ENCODE measurements at regions not wholly inside any gene's neighbourhood (a gene's known extent, or its start where the extent isn't known, plus 50 kb on each side); places are given as distances from the start of the nearest gene placed in this dataset.
A peak's percentile ranks its signal among the peaks of the same experiment; 100 is the strongest.

- Histone ChIP-seq H3K9ac (ENCODE audit: insufficient read depth in 1 of 2, low read length in 2 of 2) (no peak overlapping the region), H3K36me3 (ENCODE audit: control insufficient read depth in 4 of 4, insufficient read depth in 4 of 4, low read length in 4 of 4) (no peaks in the 10 kb centered on the region), H3K9me3 (ENCODE audit: control insufficient read depth in 4 of 4, insufficient read depth in 3 of 4, low read length in 3 of 4) (no peaks in the 10 kb centered on the region), H3K27ac (ENCODE audit: low read depth in 1 of 2, low read length in 1 of 2) (no peak overlapping the region), H3K27me3 (ENCODE audit: control insufficient read depth in 3 of 3, insufficient read depth in 3 of 3, low read length in 2 of 3) (no peaks in the 10 kb centered on the region), H3K4me3 (no peak overlapping the region), H3K4me1 (ENCODE audit: control insufficient read depth in 5 of 5, insufficient read depth in 5 of 5, low read length in 5 of 5) (peaks cover 0 to 13% (median 4%) of the 10 kb centered on the region in 5 donors)
- 97 to 100% methylated on average over 3 of the region's 3 CpGs for WGBS, 2 donors
- DNase-seq (no peak), ATAC-seq (ENCODE audit: insufficient read depth, low FRiP score) (no peak)
- TF ChIP-seq CTCF (IDR thresholded peaks at IDR 0.05; ENCODE audit: control extremely low read depth, extremely low read depth) = no peak
These were observed 81.1 kb upstream of the ZNF280D start for GRCh38 chr15:56814429-56814828.

GRCh38 chr15:56813995-56814394 is 80.7 kb upstream of the ZNF280D start:
- Histone ChIP-seq H3K4me3 (no peak overlapping the region), H3K9ac (ENCODE audit: insufficient read depth in 1 of 2, low read length in 2 of 2) (no peak overlapping the region), H3K27me3 (ENCODE audit: control insufficient read depth in 3 of 3, insufficient read depth in 3 of 3, low read length in 2 of 3) (no peaks in the 10 kb centered on the region), H3K36me3 (ENCODE audit: control insufficient read depth in 4 of 4, insufficient read depth in 4 of 4, low read length in 4 of 4) (no peaks in the 10 kb centered on the region), H3K27ac (ENCODE audit: low read depth in 1 of 2, low read length in 1 of 2) (no peak overlapping the region), H3K4me1 (ENCODE audit: control insufficient read depth in 5 of 5, insufficient read depth in 5 of 5, low read length in 5 of 5) (peaks cover 0 to 13% (median 4%) of the 10 kb centered on the region in 5 donors), H3K9me3 (ENCODE audit: control insufficient read depth in 4 of 4, insufficient read depth in 3 of 4, low read length in 3 of 4) (peaks cover 0 to 1% (median 0%) of the 10 kb centered on the region in 4 donors)
- DNase-seq (no peak), ATAC-seq (ENCODE audit: insufficient read depth, low FRiP score) (no peak)
- WGBS, 2 donors = 0 to 4% methylated on average over 1 of the region's 1 CpG
- TF ChIP-seq CTCF (IDR thresholded peaks at IDR 0.05; ENCODE audit: control extremely low read depth, extremely low read depth) = no peak

GRCh38 chr15:56812961-56813360 is 79.7 kb upstream of the ZNF280D start:
- DNase-seq (no peak), ATAC-seq (ENCODE audit: insufficient read depth, low FRiP score) (no peak)
- no peak for TF ChIP-seq CTCF (IDR thresholded peaks at IDR 0.05; ENCODE audit: control extremely low read depth, extremely low read depth)
- H3K9ac ChIP-seq (ENCODE audit: insufficient read depth in 1 of 2, low read length in 2 of 2) = no peak overlapping the region
- H3K36me3 ChIP-seq (ENCODE audit: control insufficient read depth in 4 of 4, insufficient read depth in 4 of 4, low read length in 4 of 4) = no peaks in the 10 kb centered on the region
- H3K4me1 ChIP-seq (ENCODE audit: control insufficient read depth in 5 of 5, insufficient read depth in 5 of 5, low read length in 5 of 5) = peaks cover 0 to 13% (median 4%) of the 10 kb centered on the region in 5 donors
- no peak overlapping the region for H3K27ac ChIP-seq (ENCODE audit: low read depth in 1 of 2, low read length in 1 of 2)
- H3K4me3 ChIP-seq = no peak overlapping the region
- H3K9me3 ChIP-seq (ENCODE audit: control insufficient read depth in 4 of 4, insufficient read depth in 3 of 4, low read length in 3 of 4) = peaks cover 0 to 7% (median 3%) of the 10 kb centered on the region in 4 donors
- H3K27me3 ChIP-seq (ENCODE audit: control insufficient read depth in 3 of 3, insufficient read depth in 3 of 3, low read length in 2 of 3) = no peaks in the 10 kb centered on the region

- 61 to 83% methylated on average over 3 of the region's 3 CpGs for WGBS, 2 donors
- no peaks in the 10 kb centered on the region for H3K27me3 ChIP-seq (ENCODE audit: control insufficient read depth in 3 of 3, insufficient read depth in 3 of 3, low read length in 2 of 3)
- DNase-seq (no peak), ATAC-seq (ENCODE audit: insufficient read depth, low FRiP score) (no peak)
- no peak overlapping the region for H3K9ac ChIP-seq (ENCODE audit: insufficient read depth in 1 of 2, low read length in 2 of 2)
- peak overlapping the region in 1 of 2 donors; percentile 12 for H3K27ac ChIP-seq (ENCODE audit: low read depth in 1 of 2, low read length in 1 of 2)
- H3K4me1 ChIP-seq (ENCODE audit: control insufficient read depth in 5 of 5, insufficient read depth in 5 of 5, low read length in 5 of 5) = peaks cover 0 to 7% (median 0%) of the 10 kb centered on the region in 5 donors
- no peaks in the 10 kb centered on the region for H3K36me3 ChIP-seq (ENCODE audit: control insufficient read depth in 4 of 4, insufficient read depth in 4 of 4, low read length in 4 of 4)
- no peak overlapping the region for H3K4me3 ChIP-seq
- no peak for TF ChIP-seq CTCF (IDR thresholded peaks at IDR 0.05; ENCODE audit: control extremely low read depth, extremely low read depth)
- H3K9me3 ChIP-seq (ENCODE audit: control insufficient read depth in 4 of 4, insufficient read depth in 3 of 4, low read length in 3 of 4) = peaks cover 0 to 9% (median 4%) of the 10 kb centered on the region in 4 donors
These were observed 78.9 kb upstream of the ZNF280D start for GRCh38 chr15:56812221-56812620.

Data from lung (tissue), 11 donors.